NCI-H748 treated with DMSO at 0.1 percent for 48 hours (cell line): ENCODE measurements at regions not wholly inside any gene's neighbourhood (a gene's known extent, or its start where the extent isn't known, plus 50 kb on each side); places are given as distances from the start of the nearest gene placed in this dataset.
"Not testable (repeated sequence)": the region's sequence is repeated elsewhere in the genome, so short reads cannot be mapped to it uniquely, and the experiment has no call there.

Experiments used
- DNase-seq: peaks from one replicate; lab custom pipeline; 2025; lab: John Stamatoyannopoulos, UW

GRCh38 chr2:190742431-190742830 is 93.5 kb downstream of the NAB1 start:
- no peak for DNase-seq

- DNase-seq, result no peak
Measured at GRCh38 chr2:190744041-190744440, 95.2 kb downstream of the NAB1 start.

- DNase-seq, result no peak
Measured at GRCh38 chr2:190746971-190747761, 98.3 kb downstream of the NAB1 start.

- no peak for DNase-seq
Measured at GRCh38 chr2:190748966-190749365, 100.1 kb downstream of the NAB1 start.

- no peak for DNase-seq
Measured at GRCh38 chr2:190755772-190756415, 107.0 kb downstream of the NAB1 start.

GRCh38 chr2:190759749-190760213 is 110.9 kb downstream of the NAB1 start:
- DNase-seq, result no peak

GRCh38 chr2:190760353-190761150 is 111.7 kb downstream of the NAB1 start:
- DNase-seq, result not testable (repeated sequence)

- DNase-seq, result not testable (repeated sequence)
Measured at GRCh38 chr2:190761216-190761615, 112.3 kb downstream of the NAB1 start.

GRCh38 chr2:190762566-190762965 is 113.7 kb downstream of the NAB1 start:
- no peak for DNase-seq

GRCh38 chr2:190763100-190763499 is 114.2 kb downstream of the NAB1 start:
- no peak for DNase-seq

- no peak for DNase-seq
Measured at GRCh38 chr2:190763901-190764514, 115.1 kb downstream of the NAB1 start.

- DNase-seq, result no peak
Measured at GRCh38 chr2:190765386-190766173, 115.0 kb upstream of the GLS start.

GRCh38 chr2:190766174-190766572 is 114.4 kb upstream of the GLS start:
- no peak for DNase-seq

- DNase-seq, result no peak
Measured at GRCh38 chr2:190766595-190766994, 114.0 kb upstream of the GLS start.

- DNase-seq, result no peak
Measured at GRCh38 chr2:190767821-190768220, 112.8 kb upstream of the GLS start.

GRCh38 chr2:190769258-190769657 is 111.4 kb upstream of the GLS start:
- no peak for DNase-seq

GRCh38 chr2:190771726-190772125 is 108.9 kb upstream of the GLS start:
- no peak for DNase-seq

- no peak for DNase-seq
Measured at GRCh38 chr2:190780594-190780993, 100.0 kb upstream of the GLS start.

GRCh38 chr2:190781604-190782198 is 98.9 kb upstream of the GLS start:
- peak; percentile 71 for DNase-seq

- no peak for DNase-seq
Measured at GRCh38 chr2:190782264-190782663, 98.4 kb upstream of the GLS start.
